IPS DF 6.9 (cell line): ENCODE measurements at regions not wholly inside any gene's neighbourhood (a gene's known extent, or its start where the extent isn't known, plus 50 kb on each side); places are given as distances from the start of the nearest gene placed in this dataset.

Source experiments
- DNase-seq: peaks from one replicate; pipeline ENCODE4 v3.0.0-alpha.2; 2013; ENCODE audit warnings: low read depth, low spot score
- H3K27ac ChIP-seq: one replicate; pipeline ENCODE4 v1.5.1; 2013; ENCODE audit warnings: low read length, control low read depth
- H3K27me3 ChIP-seq: 2 replicates; pipeline ENCODE4 v1.6.1; 2013; ENCODE audit warnings: mild to moderate bottlenecking, low read length; ENCODE audit not compliant: control insufficient read depth, insufficient read depth
- H3K36me3 ChIP-seq: 2 replicates; pipeline ENCODE4 v1.6.1; 2013; ENCODE audit warnings: low read length; ENCODE audit not compliant: control insufficient read depth, insufficient read depth
- H3K4me1 ChIP-seq: 2 replicates; pipeline ENCODE4 v1.6.1; 2013; ENCODE audit warnings: low read length; ENCODE audit not compliant: control insufficient read depth, insufficient read depth
- H3K4me3 ChIP-seq: 2 replicates; pipeline ENCODE4 v1.5.1; 2013; ENCODE audit warnings: mild to moderate bottlenecking, low read length
- H3K9me3 ChIP-seq: 2 replicates; pipeline ENCODE4 v1.6.1; 2013; ENCODE audit warnings: low read length, inconsistent platforms; ENCODE audit not compliant: control insufficient read depth, insufficient read depth
- WGBS: extraction: QIAGEN DNeasy Blood & Tissue Kit; methylation state at CpG from one replicate; pipeline ENCODE4 v1.1.7; 2013; ENCODE audit warnings: mixed read lengths, missing lambda C conversion rate; ENCODE audit not compliant: insufficient read length, insufficient coverage; 5-methylcytosine and 5-hydroxymethylcytosine counted together

- H3K4me3 ChIP-seq: no peak overlapping the region
- H3K36me3 ChIP-seq: no peaks in the 10 kb centered on the region
- H3K4me1 ChIP-seq: no peaks in the 10 kb centered on the region
- H3K27ac ChIP-seq: no peak overlapping the region
- H3K9me3 ChIP-seq: no peaks in the 10 kb centered on the region
- no peak for DNase-seq
- no peaks in the 10 kb centered on the region for H3K27me3 ChIP-seq
- no CpG with 5 or more reads among the region's 1 CpG for WGBS
These were observed 76.5 kb downstream of the OTOL1 start for GRCh38 chr3:161573136-161573535.

- no peaks in the 10 kb centered on the region for H3K27me3 ChIP-seq
- DNase-seq: no peak
- no peaks in the 10 kb centered on the region for H3K9me3 ChIP-seq
- H3K4me3 ChIP-seq: no peak overlapping the region
- no peaks in the 10 kb centered on the region for H3K4me1 ChIP-seq
- WGBS: no CpG with 5 or more reads among the region's 2 CpGs
- H3K27ac ChIP-seq: no peak overlapping the region
- no peaks in the 10 kb centered on the region for H3K36me3 ChIP-seq
These were observed 79.3 kb downstream of the OTOL1 start for GRCh38 chr3:161575901-161576300.

- no peak overlapping the region for H3K27ac ChIP-seq
- no CpG with 5 or more reads among the region's 2 CpGs for WGBS
- no peak overlapping the region for H3K4me3 ChIP-seq
- no peaks in the 10 kb centered on the region for H3K9me3 ChIP-seq
- H3K27me3 ChIP-seq: no peaks in the 10 kb centered on the region
- no peaks in the 10 kb centered on the region for H3K4me1 ChIP-seq
- DNase-seq: no peak
- no peaks in the 10 kb centered on the region for H3K36me3 ChIP-seq
These were observed 79.7 kb downstream of the OTOL1 start for GRCh38 chr3:161576311-161576710.

GRCh38 chr3:161576714-161577510 lies 80.3 kb downstream of the OTOL1 start:
- no peak for DNase-seq
- Histone ChIP-seq H3K9me3 (no peaks in the 10 kb centered on the region), H3K4me1 (no peaks in the 10 kb centered on the region), H3K4me3 (no peak overlapping the region), H3K27ac (no peak overlapping the region), H3K36me3 (no peaks in the 10 kb centered on the region), H3K27me3 (no peaks in the 10 kb centered on the region)
- WGBS: no CpG with 5 or more reads among the region's 9 CpGs

GRCh38 chr3:161577662-161578061 lies 81.1 kb downstream of the OTOL1 start:
- no peak for DNase-seq
- no peaks in the 10 kb centered on the region for H3K27me3 ChIP-seq
- WGBS: no CpG with 5 or more reads among the region's 1 CpG

GRCh38 chr3:161579395-161580126 lies 83.0 kb downstream of the OTOL1 start:
- H3K9me3 ChIP-seq: no peaks in the 10 kb centered on the region
- no CpG with 5 or more reads among the region's 9 CpGs for WGBS
- H3K27ac ChIP-seq: no peak overlapping the region
- no peaks in the 10 kb centered on the region for H3K27me3 ChIP-seq
- H3K4me1 ChIP-seq: no peaks in the 10 kb centered on the region
- DNase-seq: no peak
- no peaks in the 10 kb centered on the region for H3K36me3 ChIP-seq
- H3K4me3 ChIP-seq: no peak overlapping the region

More at GRCh38 chr3:161577662-161578061, 81.1 kb downstream of the OTOL1 start:
- H3K4me1 ChIP-seq: no peaks in the 10 kb centered on the region
- H3K4me3 ChIP-seq: no peak overlapping the region
- no peaks in the 10 kb centered on the region for H3K36me3 ChIP-seq
- no peak overlapping the region for H3K27ac ChIP-seq
- H3K9me3 ChIP-seq: no peaks in the 10 kb centered on the region

- H3K27ac ChIP-seq: no peak overlapping the region
- H3K4me3 ChIP-seq: no peak overlapping the region
- no peaks in the 10 kb centered on the region for H3K36me3 ChIP-seq
- no peaks in the 10 kb centered on the region for H3K4me1 ChIP-seq
- no peak for DNase-seq
- no peaks in the 10 kb centered on the region; the same call in 1 of the 2 replicates for H3K9me3 ChIP-seq
- no peaks in the 10 kb centered on the region for H3K27me3 ChIP-seq
These were observed 89.3 kb downstream of the OTOL1 start for GRCh38 chr3:161585922-161586321.

GRCh38 chr3:161586556-161587235 lies 90.1 kb downstream of the OTOL1 start:
- Histone ChIP-seq H3K27ac (no peak overlapping the region), H3K4me1 (no peaks in the 10 kb centered on the region), H3K27me3 (no peaks in the 10 kb centered on the region), H3K4me3 (no peak overlapping the region), H3K9me3 (no peaks in the 10 kb centered on the region; the same call in 1 of the 2 replicates), H3K36me3 (no peaks in the 10 kb centered on the region)
- DNase-seq: no peak

- H3K36me3 ChIP-seq: no peaks in the 10 kb centered on the region
- H3K27ac ChIP-seq: no peak overlapping the region
- DNase-seq: no peak
- H3K27me3 ChIP-seq: no peaks in the 10 kb centered on the region
- H3K4me3 ChIP-seq: no peak overlapping the region
- WGBS: no CpG with 5 or more reads among the region's 2 CpGs
- no peaks in the 10 kb centered on the region for H3K9me3 ChIP-seq
- H3K4me1 ChIP-seq: peaks cover 1% of the 10 kb centered on the region; the same call in 1 of the 2 replicates
These were observed 102.0 kb downstream of the OTOL1 start for GRCh38 chr3:161598639-161599038.

GRCh38 chr3:161599697-161600096 lies 103.1 kb downstream of the OTOL1 start:
- Histone ChIP-seq H3K9me3 (no peaks in the 10 kb centered on the region), H3K36me3 (no peaks in the 10 kb centered on the region), H3K4me1 (peaks cover 1% of the 10 kb centered on the region; the same call in 1 of the 2 replicates), H3K4me3 (no peak overlapping the region), H3K27me3 (no peaks in the 10 kb centered on the region), H3K27ac (no peak overlapping the region)
- no CpG with 5 or more reads among the region's 1 CpG for WGBS
- no peak for DNase-seq
